HCT116 (cell line): ENCODE measurements at regions not wholly inside any gene's neighbourhood (a gene's known extent, or its start where the extent isn't known, plus 50 kb on each side); places are given as distances from the start of the nearest gene placed in this dataset.

ENCODE experiments used
- ATAC-seq: fragments of 200-7000 bp; cut with Tn5 transposase; 2 replicates; pipeline ENCODE4 v1.9.1; 2020; ENCODE audit warnings: mild to moderate bottlenecking, moderate library complexity
- BruUV-seq: library from RNA; stranded (reverse); fragments of 400-500 nt; replicated peaks from 2 replicates; lab custom pipeline; 2021; lab: Mats Ljungman, UMichigan
- CTCF ChIA-PET: fragments of 300-600 bp; sonication (Branson Sonifier 250); formaldehyde crosslinking; loops from one replicate; lab custom pipeline; 2021; ENCODE audit warnings: antibody characterized with exemption; lab: Charles Lee
- POLR2A ChIA-PET: fragments of 300-600, 350-600 bp; sonication (Branson Sonifier 250); formaldehyde crosslinking; loops from one replicate; lab custom pipeline; 2021; ENCODE audit warnings: antibody characterized with exemption; lab: Charles Lee
- RAD21 ChIA-PET, 2 experiments: fragments of 300-600 bp; sonication (Branson Sonifier 250); formaldehyde crosslinking; loops; one replicate each; lab custom pipeline; 2023; ENCODE audit warnings: low total read pairs in 2 of 2; ENCODE audit not compliant: uncharacterized antibody in 2 of 2, unreplicated experiment in 2 of 2, low non-redundant PET in 1 of 2; lab: Charles Lee
- DNase-seq: peaks from one replicate; pipeline ENCODE4 v3.0.0-alpha.2; 2010; ENCODE audit warnings: low read depth, low spot score
- H2AFZ ChIP-seq: fragments of 200-600 bp; shearing (Covaris generic), sonication (generic); 2 replicates; pipeline ENCODE4 v1.6.1; 2017; ENCODE audit warnings: low read depth, mixed run types, mixed read lengths, antibody characterized with exemption, low read length; ENCODE audit not compliant: poor library complexity, severe bottlenecking
- H3K27ac ChIP-seq: 2 replicates; pipeline ENCODE4 v1.5.1; 2012; ENCODE audit warnings: low read depth, low read length
- H3K27me3 ChIP-seq: fragments of 200-600 bp; sonication (generic); 2 replicates; pipeline ENCODE4 v1.6.1; 2016; ENCODE audit warnings: mixed run types, low read length, mixed read lengths; ENCODE audit not compliant: insufficient read depth
- H3K36me3 ChIP-seq, 2 experiments: fragments of 200-500 bp in 1 of 2; fragments of 200-600 bp in 1 of 2; sonication (Bioruptor generic) in 1 of 2; sonication (generic) in 1 of 2; 2 replicates each; pipeline versions ENCODE4 v1.5.1 to v1.6.1; 2014 to 2016; ENCODE audit warnings: low read length in 2 of 2, inconsistent platforms in 1 of 2, mixed read lengths in 1 of 2, mixed run types in 1 of 2; ENCODE audit not compliant: insufficient read depth in 2 of 2, control insufficient read depth in 1 of 2
- H3K4me1 ChIP-seq, 2 experiments: fragments of 200-600 bp in 1 of 2; sonication (generic) in 1 of 2; 2 replicates each; pipeline versions ENCODE4 v1.5.1 to v1.6.1; 2012 to 2017; ENCODE audit warnings: low read length in 2 of 2, inconsistent platforms in 1 of 2, mild to moderate bottlenecking in 1 of 2, mixed read lengths in 1 of 2, mixed run types in 1 of 2, moderate library complexity in 1 of 2; ENCODE audit not compliant: insufficient read depth in 2 of 2, control insufficient read depth in 1 of 2
- H3K4me2 ChIP-seq: fragments of 200-600 bp; sonication (generic); 2 replicates; pipeline ENCODE4 v1.6.1; 2017; ENCODE audit warnings: mixed run types, low read length, mixed read lengths
- H3K4me3 ChIP-seq, 2 experiments: fragments of 200-600 bp in 1 of 2; sonication (generic) in 1 of 2; replicated peaks in 1 of 2; 2 replicates each; pipeline ENCODE4 v1.5.1; 2011 to 2016; ENCODE audit warnings: low read length in 2 of 2, control low read depth in 1 of 2, low read depth in 1 of 2, mild to moderate bottlenecking in 1 of 2, mixed read lengths in 1 of 2, mixed run types in 1 of 2
- H3K79me2 ChIP-seq: fragments of 200-600 bp; sonication (generic); 2 replicates; pipeline ENCODE4 v1.6.1; 2017; ENCODE audit warnings: mild to moderate bottlenecking, mixed run types, low read length, moderate library complexity, mixed read lengths; ENCODE audit not compliant: insufficient read depth
- H3K9ac ChIP-seq: fragments of 200-600 bp; sonication (generic); 2 replicates; pipeline ENCODE4 v1.6.1; 2016; ENCODE audit warnings: low read length, mixed read lengths
- H3K9me2 ChIP-seq: fragments of 200-600 bp; sonication (generic), shearing (Covaris generic); 2 replicates; pipeline ENCODE4 v1.6.1; 2017; ENCODE audit warnings: mixed run types, mild to moderate bottlenecking, moderate library complexity; ENCODE audit not compliant: insufficient read depth
- H3K9me3 ChIP-seq, 2 experiments: fragments of 200-500 bp in 1 of 2; fragments of 200-600 bp in 1 of 2; sonication (Bioruptor generic) in 1 of 2; sonication (generic) in 1 of 2; 2 replicates each; pipeline ENCODE4 v1.6.1; 2014 to 2017; ENCODE audit warnings: low read length in 2 of 2, mixed read lengths in 2 of 2, inconsistent platforms in 1 of 2, low read depth in 1 of 2, mild to moderate bottlenecking in 1 of 2, mixed run types in 1 of 2, moderate library complexity in 1 of 2; ENCODE audit not compliant: control insufficient read depth in 1 of 2, insufficient read depth in 1 of 2
- H4K20me1 ChIP-seq: fragments of 200-600 bp; sonication (generic), shearing (Covaris generic); 2 replicates; pipeline ENCODE4 v1.6.1; 2017; ENCODE audit warnings: mixed run types, mild to moderate bottlenecking, moderate library complexity; ENCODE audit not compliant: insufficient read depth
- CTCF ChIP-seq, 3 experiments: fragments of 200-600 bp in 1 of 3; sonication (generic) in 1 of 3; IDR thresholded peaks in 2 of 3; conservative IDR thresholded peaks in 1 of 3; 2 replicates each; pipeline ENCODE4 v1.5.1; 2012 to 2017; ENCODE audit warnings: low read depth in 2 of 3, low read length in 2 of 3, antibody characterized with exemption in 1 of 3, borderline replicate concordance in 1 of 3, control low read depth in 1 of 3, mild to moderate bottlenecking in 1 of 3, mixed read lengths in 1 of 3, mixed run types in 1 of 3, moderate library complexity in 1 of 3; ENCODE audit not compliant: insufficient read depth in 1 of 3
- EGR1 ChIP-seq: IDR thresholded peaks from 2 replicates; pipeline ENCODE4 v1.6.1; 2012; ENCODE audit warnings: low read depth
- POLR2A ChIP-seq: IDR thresholded peaks from 2 replicates; pipeline ENCODE4 v1.7.0; 2011; ENCODE audit warnings: borderline replicate concordance; ENCODE audit not compliant: insufficient read depth, insufficient read length; ENCODE audit errors: extremely low read depth
- RAD21 ChIP-seq: IDR thresholded peaks from 2 replicates; pipeline ENCODE4 v1.6.1; 2012; ENCODE audit warnings: low read depth, mild to moderate bottlenecking
- REST ChIP-seq: IDR thresholded peaks from 2 replicates; pipeline ENCODE4 v1.6.1; 2012; ENCODE audit warnings: low read depth
- intact Hi-C: fragments of 100-400 bp; cut with micrococcal nuclease; formaldehyde crosslinking; loops from 2 replicates; pipeline ENCODE4 v1.10.0; 2022
- TF ChIP-seq, protein P1 (sequence below): IDR thresholded peaks from 2 replicates; pipeline ENCODE4 v1.6.1; 2012

DNA sequence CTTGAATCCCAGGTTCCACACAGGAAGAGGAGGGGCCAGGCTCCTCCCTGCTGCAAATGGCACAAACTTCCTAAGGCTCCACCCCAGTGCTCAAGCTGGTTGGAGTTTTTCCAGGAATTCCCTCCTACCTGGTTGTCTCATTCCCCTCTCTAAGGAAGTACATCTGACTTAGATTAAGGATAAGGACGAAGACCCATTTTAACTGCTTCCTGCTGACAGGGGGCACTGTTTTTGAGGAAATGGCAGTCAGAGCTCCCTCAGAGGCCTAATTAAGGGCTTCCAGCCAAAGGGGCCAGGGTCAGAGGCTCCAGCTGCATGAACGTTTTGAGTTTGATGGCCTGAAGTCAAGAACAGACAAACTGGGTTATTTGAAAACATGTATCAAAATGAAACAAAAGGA lies 1084.7 kb downstream of the SLC6A15 start:
- Histone ChIP-seq H3K9me3 (no peaks in the 10 kb centered on the region), H4K20me1 (no peaks in the 10 kb centered on the region), H3K27ac (no peak overlapping the region), H3K27me3 (no peaks in the 10 kb centered on the region), H3K36me3 (no peaks in the 10 kb centered on the region), H2AFZ (no peak overlapping the region), H3K4me2 (no peak overlapping the region), H3K4me3 (no peak overlapping the region), H3K79me2 (no peaks in the 10 kb centered on the region), H3K4me1 (no peaks in the 10 kb centered on the region), H3K9ac (no peak overlapping the region), H3K9me2 (no peaks in the 10 kb centered on the region)
- RAD21 ChIA-PET = no interaction called here
- intact Hi-C loops = loop anchor here (5.0 kb wide), 1 partner anchor 569 kb away; no protein-coding TSS in a partner anchor
- peak; percentile 17 to 33 (median 31); a peak in 4 of 6 replicates for TF ChIP-seq CTCF (IDR thresholded peaks at IDR 0.05 in 2 of 3, conservative IDR thresholded peaks at IDR 0.05 in 1 of 3; ENCODE audit: borderline replicate concordance in 1 of 3, insufficient read depth in 1 of 3, low read depth in 2 of 3, low read length in 2 of 3)
- TF ChIP-seq, protein P1, sequence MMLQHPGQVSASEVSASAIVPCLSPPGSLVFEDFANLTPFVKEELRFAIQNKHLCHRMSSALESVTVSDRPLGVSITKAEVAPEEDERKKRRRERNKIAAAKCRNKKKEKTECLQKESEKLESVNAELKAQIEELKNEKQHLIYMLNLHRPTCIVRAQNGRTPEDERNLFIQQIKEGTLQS = no peak
- TF ChIP-seq RAD21 = peak; percentile 38
- TF ChIP-seq POLR2A = no peak
- no peak for TF ChIP-seq EGR1
- TF ChIP-seq REST = no peak
- BruUV-seq = no TSS peak
- ATAC-seq (no peak), DNase-seq (no peak)
- POLR2A ChIA-PET = no interaction called here
- CTCF ChIA-PET = interaction anchor here (0.8 to 1.4 kb wide), 6 partner anchors 13 to 1015 kb away, joined by 3 to 5 read pairs (median 4); no protein-coding TSS in a partner anchor
